GM12878 (cell line): ENCODE measurements at regions not wholly inside any gene's neighbourhood (a gene's known extent, or its start where the extent isn't known, plus 50 kb on each side); places are given as distances from the start of the nearest gene placed in this dataset.

Source experiments
- BCLAF1 ChIP-seq: fragments of 450-650 bp; IDR thresholded peaks from 2 replicates; pipeline ENCODE4 v1.6.1; 2017; ENCODE audit warnings: antibody characterized with exemption, mild to moderate bottlenecking, moderate library complexity
- BHLHE40 ChIP-seq, 2 experiments: fragments of 450-650 bp in 1 of 2; IDR thresholded peaks; 2 replicates each; pipeline ENCODE4 v1.6.1; 2011 to 2017; ENCODE audit warnings: low read depth in 2 of 2, borderline replicate concordance in 1 of 2, improper control_type of control experiment in 1 of 2, low read length in 1 of 2, mild to moderate bottlenecking in 1 of 2
- CBX3 ChIP-seq: fragments of 200-600 bp; sonication (generic); IDR thresholded peaks from 2 replicates; pipeline ENCODE4 v1.6.1; 2016; ENCODE audit warnings: low read depth, borderline replicate concordance
- CBX5 ChIP-seq: sonication (generic); IDR thresholded peaks from 2 replicates; pipeline ENCODE4 v1.6.1; 2016; ENCODE audit warnings: low read depth, moderate library complexity, mild to moderate bottlenecking, inconsistent platforms
- CEBPB ChIP-seq, 2 experiments: fragments of 150-350 bp in 1 of 2; IDR thresholded peaks; 2 replicates each; pipeline ENCODE4 v1.6.1; 2012 to 2014; ENCODE audit warnings: low read depth in 2 of 2, low read length in 2 of 2, borderline replicate concordance in 1 of 2, inconsistent platforms in 1 of 2
- CREM ChIP-seq: IDR thresholded peaks from 2 replicates; pipeline ENCODE4 v1.6.1; 2014; ENCODE audit warnings: antibody characterized with exemption, low read depth
- JUNB ChIP-seq: IDR thresholded peaks from 2 replicates; pipeline ENCODE4 v1.6.1; 2016; ENCODE audit warnings: antibody characterized with exemption, mild to moderate bottlenecking
- LARP7 ChIP-seq: fragments of 450-650 bp; IDR thresholded peaks from 2 replicates; pipeline ENCODE4 v1.6.1; 2017; ENCODE audit warnings: mild to moderate bottlenecking
- MEF2A ChIP-seq: IDR thresholded peaks from 2 replicates; pipeline ENCODE4 v1.6.1; 2011; ENCODE audit warnings: low read depth, mild to moderate bottlenecking, low read length, moderate library complexity; ENCODE audit not compliant: insufficient read depth
- NFYA ChIP-seq: IDR thresholded peaks from 2 replicates; pipeline ENCODE4 v1.6.1; 2011; ENCODE audit warnings: low read depth, mild to moderate bottlenecking, low read length, improper control_type of control experiment, borderline replicate concordance
- SIX5 ChIP-seq: IDR thresholded peaks from 2 replicates; pipeline ENCODE4 v1.6.1; 2011; ENCODE audit warnings: mild to moderate bottlenecking, low read depth, low read length, moderate library complexity; ENCODE audit not compliant: severe bottlenecking
- SP1 ChIP-seq: IDR thresholded peaks from one replicate; pipeline ENCODE4 v1.6.1; 2011; ENCODE audit warnings: low read depth, low read length
- TCF12 ChIP-seq: IDR thresholded peaks from 2 replicates; pipeline ENCODE4 v1.6.1; 2011; ENCODE audit warnings: low read depth, mild to moderate bottlenecking, low read length
- ZBTB11 ChIP-seq: fragments of 450-650 bp; formaldehyde crosslinking; IDR thresholded peaks from 2 replicates; pipeline ENCODE4 v1.5.0; 2022; ENCODE audit warnings: mild to moderate bottlenecking, missing genetic modification characterization

GRCh38 chr4:120545391-120545790, 377.1 kb downstream of the PRDM5 start (continued):
- TF ChIP-seq ZBTB11 (CRISPR knock-in tag) (no peak), BHLHE40 (IDR thresholded peaks at IDR 0.05; ENCODE audit: borderline replicate concordance in 1 of 2, low read depth in 2 of 2, low read length in 1 of 2) (no peak), CBX5 (no peak), CEBPB (IDR thresholded peaks at IDR 0.05; ENCODE audit: borderline replicate concordance in 1 of 2, low read depth in 2 of 2, low read length in 2 of 2) (no peak), SP1 (no peak), LARP7 (no peak), BCLAF1 (no peak), CBX3 (no peak), TCF12 (no peak), CREM (no peak), MEF2A (no peak), SIX5 (no peak), JUNB (no peak), NFYA (no peak)
- TF ChIP-seq, all 136 proteins: peak for 0
